Superior temporal gyrus (tissue), 1 donor: ENCODE measurements at regions not wholly inside any gene's neighbourhood (a gene's known extent, or its start where the extent isn't known, plus 50 kb on each side); places are given as distances from the start of the nearest gene placed in this dataset.
A peak's percentile ranks its signal among the peaks of the same experiment; 100 is the strongest.

ENCODE experiments used
- DNase-seq: peaks from one replicate; pipeline ENCODE4 v3.0.0-alpha.2; 2016; ENCODE audit errors: extremely low spot score

- DNase-seq = no peak
Measured at GRCh38 chr18:45266023-45266422, 349.3 kb upstream of the SLC14A2 start.

- DNase-seq = no peak
Measured at GRCh38 chr18:45267622-45268021, 347.7 kb upstream of the SLC14A2 start.

DNA sequence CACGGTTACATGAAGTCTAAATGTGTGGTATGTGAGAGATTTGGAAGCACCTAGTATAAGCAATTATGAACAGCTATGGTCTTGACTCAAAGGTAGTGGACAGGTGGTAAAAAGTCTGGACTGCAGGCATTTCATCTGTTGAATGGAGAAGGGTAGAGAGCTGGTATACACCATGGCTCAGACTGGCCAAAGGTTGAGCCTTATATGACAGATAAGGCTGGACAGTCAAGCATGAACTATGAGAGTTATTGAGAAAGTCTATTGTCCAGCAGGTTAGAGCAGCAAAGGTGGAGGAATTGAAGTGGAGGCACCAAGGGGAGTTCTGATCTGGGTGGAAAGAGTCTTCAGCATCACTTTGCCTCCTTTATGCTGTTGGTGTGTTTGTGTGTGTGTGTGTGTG, 346.7 kb upstream of the SLC14A2 start:
- no peak for DNase-seq

- DNase-seq = no peak
Measured at GRCh38 chr18:45270289-45270771, 344.9 kb upstream of the SLC14A2 start.

GRCh38 chr18:45274026-45274425, 341.2 kb upstream of the SLC14A2 start:
- no peak for DNase-seq

DNA sequence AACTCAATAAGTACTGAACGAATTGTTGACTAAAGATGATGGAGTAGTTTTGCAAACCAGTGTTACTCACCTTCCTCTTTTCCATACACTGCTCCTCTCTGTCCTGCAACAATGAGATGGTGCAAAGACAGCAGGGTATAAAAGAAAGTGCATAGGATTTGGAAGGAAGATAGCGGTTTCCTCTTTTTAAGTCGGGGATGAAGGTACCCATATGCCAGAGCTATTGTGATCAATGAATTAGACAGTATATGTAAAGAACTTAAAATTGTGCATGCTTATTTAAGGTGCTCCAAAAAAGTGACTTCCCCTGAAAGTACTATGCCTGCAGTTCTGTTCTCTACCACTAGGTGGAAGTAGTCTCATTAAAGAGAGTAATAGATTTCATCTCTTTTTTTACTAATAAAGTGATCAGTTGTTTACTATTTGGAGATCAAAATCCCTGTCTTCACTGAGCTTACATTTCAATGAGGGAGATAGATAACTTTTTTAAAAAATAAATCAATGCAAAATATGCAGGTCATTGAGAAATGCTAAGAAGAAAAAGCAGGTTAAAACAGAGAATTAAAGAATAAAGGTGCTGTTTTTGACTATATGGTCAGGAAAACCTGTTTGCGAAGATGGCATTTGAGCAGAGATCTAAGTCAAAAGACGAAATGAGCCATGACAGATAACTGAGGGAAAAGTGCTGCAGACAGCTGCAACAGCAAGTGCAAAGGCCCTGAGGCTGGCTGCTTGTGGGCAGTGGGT, 339.7 kb upstream of the SLC14A2 start:
- DNase-seq = no peak

- no peak for DNase-seq
Measured at GRCh38 chr18:45276878-45277277, 338.4 kb upstream of the SLC14A2 start.

- DNase-seq = no peak
Measured at GRCh38 chr18:45277908-45278307, 337.4 kb upstream of the SLC14A2 start.

- no peak for DNase-seq
Measured at GRCh38 chr18:45280481-45281276, 334.6 kb upstream of the SLC14A2 start.

GRCh38 chr18:45282101-45282812, 333.0 kb upstream of the SLC14A2 start:
- no peak for DNase-seq

- DNase-seq = no peak
Measured at GRCh38 chr18:45284174-45284573, 331.1 kb upstream of the SLC14A2 start.

GRCh38 chr18:45284851-45285250, 330.4 kb upstream of the SLC14A2 start:
- no peak for DNase-seq

- DNase-seq = no peak
Measured at GRCh38 chr18:45285251-45285650, 330.0 kb upstream of the SLC14A2 start.

DNA sequence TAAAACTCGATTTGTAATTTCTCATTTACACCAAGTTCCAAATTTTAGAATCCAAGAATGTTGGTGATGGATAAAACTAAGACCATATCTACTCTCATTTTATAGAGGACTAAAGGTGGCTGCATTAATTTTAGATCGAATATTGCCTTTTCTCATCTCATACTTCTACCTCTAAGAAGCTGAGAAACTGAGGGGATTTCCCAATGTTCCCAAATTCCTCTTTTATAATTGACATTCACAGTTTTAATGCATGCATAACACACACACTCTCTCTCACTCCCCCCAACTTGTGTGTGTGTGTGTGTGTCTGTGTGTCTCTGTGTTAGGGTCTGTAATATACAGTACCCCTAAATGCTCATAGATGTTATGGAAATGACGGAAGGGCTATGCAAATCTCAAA, 328.8 kb upstream of the SLC14A2 start:
- DNase-seq = no peak

DNA sequence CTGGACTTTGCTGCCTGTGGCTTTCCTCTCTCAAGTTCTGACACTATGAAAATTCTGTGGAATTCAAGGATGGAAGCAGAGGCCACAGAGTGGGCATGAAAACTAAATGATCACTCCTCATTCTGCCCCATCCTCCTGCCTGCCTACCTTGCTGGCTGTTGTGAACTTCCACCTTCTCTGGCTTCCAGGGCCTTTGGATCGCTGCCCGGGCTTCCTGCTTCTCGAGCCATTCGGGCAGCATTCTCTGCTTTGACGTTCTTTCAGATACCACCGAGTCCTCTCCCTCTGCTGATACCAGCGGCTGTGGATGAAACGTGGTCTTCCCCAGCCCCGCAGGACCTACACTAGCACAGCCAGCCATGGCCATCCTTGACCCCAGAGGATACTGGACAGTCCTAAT, 327.7 kb upstream of the SLC14A2 start:
- no peak for DNase-seq

GRCh38 chr18:45290364-45290763, 324.9 kb upstream of the SLC14A2 start:
- no peak for DNase-seq

GRCh38 chr18:45291621-45292615, 323.4 kb upstream of the SLC14A2 start:
- DNase-seq = peak; percentile 70

GRCh38 chr18:45295388-45295787, 319.9 kb upstream of the SLC14A2 start:
- DNase-seq = no peak

DNA sequence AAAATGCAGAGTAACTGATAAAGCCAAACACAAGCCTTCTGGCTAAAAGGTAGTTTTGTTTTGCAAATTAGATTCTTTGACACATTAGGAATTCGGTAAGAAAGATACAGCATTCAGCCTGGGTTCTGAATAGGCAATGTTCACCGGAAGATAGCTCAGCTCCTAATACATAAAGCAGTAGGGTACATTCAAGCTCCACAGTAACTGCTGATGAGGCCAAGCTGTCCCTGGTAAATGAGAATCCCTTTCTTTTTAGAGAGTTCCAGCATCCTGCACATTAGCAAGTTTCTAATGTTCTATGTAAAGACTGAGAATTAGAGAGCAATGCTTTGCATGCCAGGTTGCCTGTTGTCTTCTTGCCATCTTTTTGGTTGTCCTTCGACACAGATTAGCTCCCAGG, 316.3 kb upstream of the SLC14A2 start:
- no peak for DNase-seq

- no peak for DNase-seq
Measured at GRCh38 chr18:45303026-45303425, 312.2 kb upstream of the SLC14A2 start.

DNA sequence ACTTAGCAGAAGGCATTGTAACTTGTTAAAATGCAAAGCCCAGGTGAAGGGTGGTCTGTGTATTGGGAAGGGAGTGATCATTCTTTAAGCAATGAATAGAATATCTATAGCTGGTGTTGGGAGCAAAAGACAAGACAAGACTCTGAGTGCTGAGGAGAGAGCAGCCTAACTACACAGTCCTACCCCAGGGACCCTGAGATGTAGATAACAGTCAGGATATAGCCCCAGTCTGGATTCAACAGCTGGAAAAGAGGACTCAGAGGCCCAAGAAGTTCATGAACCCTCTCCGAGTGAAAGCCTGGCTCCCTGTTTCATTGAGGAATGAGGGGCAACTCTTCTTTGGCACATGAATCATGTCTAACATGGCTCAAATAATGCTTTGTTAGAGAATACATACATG, 310.7 kb upstream of the SLC14A2 start:
- no peak for DNase-seq
